ENCODE measurements at regions not wholly inside any gene's neighbourhood (a gene's known extent, or its start where the extent isn't known, plus 50 kb on each side); places are given as distances from the start of the nearest gene placed in this dataset.

DNA sequence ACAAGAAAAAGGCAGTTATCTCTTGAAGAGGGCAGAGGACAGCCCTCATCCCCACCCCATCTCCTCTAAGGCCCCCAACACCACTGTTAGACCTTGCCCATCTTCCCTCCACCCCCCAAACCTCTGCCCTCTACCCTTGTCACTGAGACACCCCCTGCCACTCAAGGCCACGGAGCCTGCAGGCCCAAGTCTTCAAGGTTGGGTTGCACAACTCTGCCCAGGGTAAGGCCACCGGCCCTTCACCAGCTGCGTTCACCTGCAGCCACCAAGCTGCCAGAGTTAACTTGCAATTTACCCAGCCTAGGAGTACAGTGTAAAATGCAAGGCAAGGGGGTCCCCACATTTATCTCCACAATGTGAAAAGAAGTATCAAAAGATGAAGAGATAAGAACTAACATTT, 128.7 kb upstream of the PKDCC start:
- H3K27ac Mint-ChIP-seq = no peak overlapping the region
- no peaks in the 10 kb centered on the region for H3K36me3 Mint-ChIP-seq
- H3K4me3 Mint-ChIP-seq = no peak overlapping the region
- H3K9me3 Mint-ChIP-seq = peaks cover 4% of the 10 kb centered on the region
- DNase-seq (ENCODE audit: extremely low spot score, unreplicated experiment) = no peak
- TF ChIP-seq, protein P1, sequence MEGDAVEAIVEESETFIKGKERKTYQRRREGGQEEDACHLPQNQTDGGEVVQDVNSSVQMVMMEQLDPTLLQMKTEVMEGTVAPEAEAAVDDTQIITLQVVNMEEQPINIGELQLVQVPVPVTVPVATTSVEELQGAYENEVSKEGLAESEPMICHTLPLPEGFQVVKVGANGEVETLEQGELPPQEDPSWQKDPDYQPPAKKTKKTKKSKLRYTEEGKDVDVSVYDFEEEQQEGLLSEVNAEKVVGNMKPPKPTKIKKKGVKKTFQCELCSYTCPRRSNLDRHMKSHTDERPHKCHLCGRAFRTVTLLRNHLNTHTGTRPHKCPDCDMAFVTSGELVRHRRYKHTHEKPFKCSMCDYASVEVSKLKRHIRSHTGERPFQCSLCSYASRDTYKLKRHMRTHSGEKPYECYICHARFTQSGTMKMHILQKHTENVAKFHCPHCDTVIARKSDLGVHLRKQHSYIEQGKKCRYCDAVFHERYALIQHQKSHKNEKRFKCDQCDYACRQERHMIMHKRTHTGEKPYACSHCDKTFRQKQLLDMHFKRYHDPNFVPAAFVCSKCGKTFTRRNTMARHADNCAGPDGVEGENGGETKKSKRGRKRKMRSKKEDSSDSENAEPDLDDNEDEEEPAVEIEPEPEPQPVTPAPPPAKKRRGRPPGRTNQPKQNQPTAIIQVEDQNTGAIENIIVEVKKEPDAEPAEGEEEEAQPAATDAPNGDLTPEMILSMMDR (conservative IDR thresholded peaks at IDR 0.05) = no peak
- peaks cover 13% of the 10 kb centered on the region for H3K4me1 Mint-ChIP-seq (ENCODE audit: unreplicated experiment)
- H3K27me3 Mint-ChIP-seq = no peaks in the 10 kb centered on the region

DNA sequence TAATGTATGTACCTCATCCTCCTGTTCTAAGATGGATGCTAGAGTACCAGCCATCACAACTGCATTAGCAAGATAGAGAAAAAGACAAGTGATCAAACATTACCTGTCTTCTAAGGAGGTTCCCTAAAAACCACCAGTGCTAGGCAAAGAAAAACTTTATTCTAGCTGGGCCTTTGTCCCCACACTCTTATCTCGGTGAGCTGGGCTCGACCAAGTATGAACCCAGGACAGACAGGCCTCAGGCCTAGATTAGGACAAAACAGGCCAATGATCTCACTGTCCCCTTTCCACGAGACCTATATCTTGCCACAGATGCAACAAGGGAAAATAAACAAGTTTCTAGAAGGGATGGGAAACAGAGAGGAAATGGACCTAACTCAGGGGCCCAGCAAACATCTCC, 127.6 kb upstream of the PKDCC start:
- Mint-ChIP-seq H3K27ac (no peak overlapping the region), H3K4me1 (ENCODE audit: unreplicated experiment) (peaks cover 13% of the 10 kb centered on the region), H3K36me3 (no peaks in the 10 kb centered on the region), H3K4me3 (no peak overlapping the region), H3K9me3 (peaks cover 4% of the 10 kb centered on the region), H3K27me3 (no peaks in the 10 kb centered on the region)
- no peak for DNase-seq (ENCODE audit: extremely low spot score, unreplicated experiment)
- TF ChIP-seq, protein P1 (conservative IDR thresholded peaks at IDR 0.05) = no peak

DNA sequence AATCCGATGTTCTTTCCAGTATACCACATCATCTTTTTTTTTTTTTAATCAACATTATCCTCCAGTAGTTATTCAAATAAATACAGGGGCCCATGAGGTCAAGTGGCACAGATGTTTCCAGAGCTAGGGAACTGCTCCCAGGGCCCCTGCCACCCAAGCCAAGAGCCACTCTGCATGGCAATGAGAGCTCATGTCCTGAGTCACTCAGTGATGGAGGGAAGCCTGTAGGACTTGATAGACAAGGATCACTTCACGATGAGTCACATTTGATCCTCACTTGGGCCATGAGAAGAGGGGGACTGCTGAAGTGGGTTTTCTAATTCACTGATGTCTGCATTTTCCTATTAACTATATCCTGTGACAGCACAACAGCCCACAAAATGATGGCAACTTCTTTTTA, 127.0 kb upstream of the PKDCC start:
- TF ChIP-seq, protein P1 (conservative IDR thresholded peaks at IDR 0.05) = no peak
- no peak overlapping the region for H3K4me3 Mint-ChIP-seq
- peaks cover 4% of the 10 kb centered on the region for H3K9me3 Mint-ChIP-seq
- H3K27ac Mint-ChIP-seq = no peak overlapping the region
- DNase-seq (ENCODE audit: extremely low spot score, unreplicated experiment) = no peak
- H3K27me3 Mint-ChIP-seq = no peaks in the 10 kb centered on the region
- H3K4me1 Mint-ChIP-seq (ENCODE audit: unreplicated experiment) = peaks cover 13% of the 10 kb centered on the region
- H3K36me3 Mint-ChIP-seq = no peaks in the 10 kb centered on the region

DNA sequence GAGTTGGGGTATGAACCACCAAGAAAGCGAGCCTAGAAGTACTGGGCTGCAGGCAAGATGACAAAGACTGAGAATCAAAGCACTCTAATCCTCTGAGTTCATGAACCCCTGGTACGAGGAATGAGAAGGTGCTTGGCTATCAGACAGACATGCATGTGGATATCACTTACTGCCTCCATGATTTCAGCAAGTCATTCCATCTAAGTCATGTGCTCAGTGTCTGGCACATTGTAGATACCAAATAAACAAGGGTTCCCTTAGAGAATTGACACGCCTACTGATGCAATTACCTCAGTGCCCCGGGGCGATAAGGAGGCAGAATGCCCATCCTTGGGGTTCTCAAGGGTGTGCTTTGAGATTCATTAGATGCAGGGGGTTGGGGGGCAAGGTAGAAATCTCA, 125.6 kb upstream of the PKDCC start:
- H3K27me3 Mint-ChIP-seq = no peaks in the 10 kb centered on the region
- peaks cover 4% of the 10 kb centered on the region for H3K9me3 Mint-ChIP-seq
- DNase-seq (ENCODE audit: extremely low spot score, unreplicated experiment) = no peak
- no peak overlapping the region for H3K4me3 Mint-ChIP-seq
- H3K27ac Mint-ChIP-seq = no peak overlapping the region
- peaks cover 14% of the 10 kb centered on the region for H3K4me1 Mint-ChIP-seq (ENCODE audit: unreplicated experiment)
- H3K36me3 Mint-ChIP-seq = no peaks in the 10 kb centered on the region
- TF ChIP-seq, protein P1 (conservative IDR thresholded peaks at IDR 0.05) = no peak

DNA sequence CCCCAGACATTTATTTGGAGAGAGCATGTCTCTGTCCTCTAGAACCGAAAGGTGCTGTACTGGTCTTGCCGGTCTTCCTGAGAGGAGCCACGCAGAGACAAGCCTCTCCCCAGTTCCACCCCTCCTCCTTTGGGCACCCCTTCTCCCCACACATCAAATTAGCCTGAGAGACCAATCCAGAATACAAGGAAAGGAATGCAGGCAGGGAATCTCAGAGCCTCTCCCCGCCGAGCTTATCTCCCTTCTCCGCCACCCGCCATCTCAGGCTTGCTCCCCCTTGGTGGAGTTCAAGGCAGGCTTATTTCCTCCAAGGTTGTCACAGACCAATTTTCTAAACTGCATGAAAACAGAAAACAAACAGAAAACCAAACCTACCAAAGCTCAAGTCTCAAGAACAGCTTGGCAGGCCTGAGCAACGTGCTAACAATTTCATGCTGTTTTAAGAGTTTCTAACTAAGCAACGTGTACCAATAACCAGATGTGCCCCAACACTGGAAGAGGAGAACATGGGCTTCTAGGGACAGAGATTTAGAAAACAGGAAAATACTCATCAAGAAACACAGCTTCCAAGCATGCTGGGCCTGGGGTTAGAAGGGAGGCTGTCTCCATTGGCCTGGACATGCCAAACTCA, 124.5 kb upstream of the PKDCC start:
- no peaks in the 10 kb centered on the region for H3K36me3 Mint-ChIP-seq
- H3K27ac Mint-ChIP-seq = no peak overlapping the region
- TF ChIP-seq, protein P1 (conservative IDR thresholded peaks at IDR 0.05) = no peak
- H3K4me1 Mint-ChIP-seq (ENCODE audit: unreplicated experiment) = peaks cover 22% of the 10 kb centered on the region
- peaks cover 3% of the 10 kb centered on the region for H3K27me3 Mint-ChIP-seq
- DNase-seq (ENCODE audit: extremely low spot score, unreplicated experiment) = no peak
- no peak overlapping the region for H3K4me3 Mint-ChIP-seq
- peaks cover 4% of the 10 kb centered on the region for H3K9me3 Mint-ChIP-seq

DNA sequence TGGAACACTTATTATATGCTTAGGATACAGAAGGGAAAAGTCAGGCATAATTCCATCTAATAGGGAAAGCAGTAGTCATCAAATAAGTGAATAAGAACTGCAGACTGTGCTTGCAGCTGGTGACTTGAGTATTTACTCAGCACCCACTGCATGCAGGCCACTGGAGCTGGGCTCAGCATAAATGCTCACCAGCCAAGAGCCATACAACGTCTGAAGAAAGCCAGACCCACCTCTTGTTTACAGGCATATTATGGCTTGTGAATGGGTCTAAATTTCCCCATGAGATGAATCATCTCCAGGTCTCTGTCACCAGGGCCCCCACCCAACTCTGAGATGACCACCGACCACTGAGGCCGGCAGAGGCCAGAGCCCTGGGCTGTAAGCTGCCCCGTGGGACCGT, 123.8 kb upstream of the PKDCC start:
- H3K9me3 Mint-ChIP-seq = peaks cover 4% of the 10 kb centered on the region
- peaks cover 3% of the 10 kb centered on the region for H3K27me3 Mint-ChIP-seq
- DNase-seq (ENCODE audit: extremely low spot score, unreplicated experiment) = no peak
- peaks cover 28% of the 10 kb centered on the region for H3K4me1 Mint-ChIP-seq (ENCODE audit: unreplicated experiment)
- no peak overlapping the region for H3K27ac Mint-ChIP-seq
- H3K36me3 Mint-ChIP-seq = no peaks in the 10 kb centered on the region
- no peak overlapping the region for H3K4me3 Mint-ChIP-seq
- TF ChIP-seq, protein P1 (conservative IDR thresholded peaks at IDR 0.05) = no peak

Measured in type B pancreatic cell (in vitro differentiated cells).